HEK293 (cell line): ENCODE measurements at regions not wholly inside any gene's neighbourhood (a gene's known extent, or its start where the extent isn't known, plus 50 kb on each side); places are given as distances from the start of the nearest gene placed in this dataset.

Experiments
- CTCF ChIA-PET: fragments of 350-600 bp; formaldehyde crosslinking; extraction: SDS; loops from one replicate; lab custom pipeline; 2021; ENCODE audit warnings: antibody characterized with exemption; lab: Yijun Ruan, JAX
- POLR2A ChIA-PET: fragments of 300-600 bp; formaldehyde crosslinking; extraction: SDS; loops from one replicate; lab custom pipeline; 2020; ENCODE audit warnings: antibody characterized with exemption, inconsistent platforms; lab: Yijun Ruan, JAX
- H3K27ac ChIP-seq: fragments of 200-500 bp; sonication (Bioruptor generic); 2 replicates; pipeline ENCODE4 v1.5.1; 2014; ENCODE audit warnings: low read depth, low read length, control low read depth, inconsistent platforms; ENCODE audit errors: extremely low read depth
- H3K36me3 ChIP-seq, 2 experiments: fragments of 200-500 bp in 1 of 2; sonication (Bioruptor generic) in 1 of 2; 1 replicate in 1 of 2; 2 replicates in 1 of 2; pipeline ENCODE4 v1.5.1; 2014 to 2017; ENCODE audit warnings: inconsistent platforms in 2 of 2, low read length in 2 of 2; ENCODE audit not compliant: control insufficient read depth in 2 of 2, insufficient read depth in 1 of 2
- H3K4me1 ChIP-seq: fragments of 200-500 bp; sonication (Bioruptor generic); 2 replicates; pipeline ENCODE4 v1.5.1; 2014; ENCODE audit warnings: mild to moderate bottlenecking, low read length, inconsistent platforms; ENCODE audit not compliant: control insufficient read depth, insufficient read depth
- H3K4me3 ChIP-seq: 2 replicates; pipeline ENCODE4 v1.5.1; 2011; ENCODE audit warnings: low read depth, mild to moderate bottlenecking, control low read depth, low read length, moderate library complexity
- H3K9me3 ChIP-seq: fragments of 200-500 bp; sonication (Bioruptor generic); 2 replicates; pipeline ENCODE4 v1.5.1; 2014; ENCODE audit warnings: low read depth, low read length, inconsistent platforms; ENCODE audit not compliant: control insufficient read depth, insufficient read depth
- ATF2 ChIP-seq: fragments of 450-650 bp; formaldehyde crosslinking; IDR thresholded peaks from 2 replicates; pipeline ENCODE4 v1.5.1; 2016; ENCODE audit warnings: missing biosample characterization, missing genetic modification characterization, low read depth
- BCL6B ChIP-seq: fragments of 450-650 bp; formaldehyde crosslinking; IDR thresholded peaks from 2 replicates; pipeline ENCODE4 v1.5.1; 2017; ENCODE audit warnings: missing biosample characterization, missing genetic modification characterization
- EGR2 ChIP-seq: fragments of 450-650 bp; formaldehyde crosslinking; IDR thresholded peaks from 2 replicates; pipeline ENCODE4 v1.5.1; 2016; ENCODE audit warnings: low read depth, missing biosample characterization, missing genetic modification characterization
- HOXD13 ChIP-seq: sonication (generic); formaldehyde crosslinking; IDR thresholded peaks from 2 replicates; pipeline ENCODE4 v1.8.0; 2022; ENCODE audit warnings: missing genetic modification reagents, borderline replicate concordance
- MZF1 ChIP-seq: fragments of 450-650 bp; formaldehyde crosslinking; IDR thresholded peaks from 2 replicates; pipeline ENCODE4 v1.5.1; 2017; ENCODE audit warnings: missing biosample characterization, missing genetic modification characterization, borderline replicate concordance
- PBX3 ChIP-seq: sonication (generic); formaldehyde crosslinking; IDR thresholded peaks from 2 replicates; pipeline ENCODE4 v1.8.1; 2022; ENCODE audit warnings: mild to moderate bottlenecking, moderate library complexity, missing genetic modification reagents
- PRDM4 ChIP-seq: fragments of 450-650 bp; formaldehyde crosslinking; IDR thresholded peaks from 2 replicates; pipeline ENCODE4 v1.5.1; 2017; ENCODE audit warnings: missing biosample characterization, missing genetic modification characterization
- REPIN1 ChIP-seq: fragments of 450-650 bp; formaldehyde crosslinking; IDR thresholded peaks from 2 replicates; pipeline ENCODE4 v1.5.1; 2017; ENCODE audit warnings: missing biosample characterization, missing genetic modification characterization, low read depth
- REST ChIP-seq: fragments of 450-650 bp; formaldehyde crosslinking; IDR thresholded peaks from 2 replicates; pipeline ENCODE4 v1.5.1; 2016; ENCODE audit warnings: missing biosample characterization, missing genetic modification characterization
- ZBTB10 ChIP-seq: fragments of 450-650 bp; formaldehyde crosslinking; IDR thresholded peaks from 2 replicates; pipeline ENCODE4 v1.5.1; 2016; ENCODE audit warnings: missing biosample characterization, missing genetic modification characterization
- ZNF155 ChIP-seq: fragments of 450-650 bp; formaldehyde crosslinking; IDR thresholded peaks from 2 replicates; pipeline ENCODE4 v1.5.1; 2016; ENCODE audit warnings: missing biosample characterization, missing genetic modification characterization
- ZNF16 ChIP-seq: fragments of 450-650 bp; formaldehyde crosslinking; IDR thresholded peaks from 2 replicates; pipeline ENCODE4 v1.5.1; 2016; ENCODE audit warnings: low read depth, missing biosample characterization, missing genetic modification characterization
- ZNF174 ChIP-seq: fragments of 450-650 bp; formaldehyde crosslinking; IDR thresholded peaks from 2 replicates; pipeline ENCODE4 v1.5.0; 2017; ENCODE audit warnings: missing biosample characterization, mild to moderate bottlenecking, missing genetic modification characterization
- ZNF280C ChIP-seq: fragments of 450-650 bp; formaldehyde crosslinking; IDR thresholded peaks from 2 replicates; pipeline ENCODE4 v1.5.1; 2016; ENCODE audit warnings: missing biosample characterization, missing genetic modification characterization
- ZNF341 ChIP-seq: fragments of 450-650 bp; formaldehyde crosslinking; IDR thresholded peaks from 2 replicates; pipeline ENCODE4; 2016; ENCODE audit warnings: low read depth, missing biosample characterization, missing genetic modification characterization
- ZNF350 ChIP-seq: fragments of 450-650 bp; formaldehyde crosslinking; IDR thresholded peaks from 2 replicates; pipeline ENCODE4 v1.5.0; 2017; ENCODE audit warnings: missing biosample characterization, mild to moderate bottlenecking, missing genetic modification characterization
- ZNF473 ChIP-seq: fragments of 450-650 bp; formaldehyde crosslinking; IDR thresholded peaks from 2 replicates; pipeline ENCODE4 v1.5.1; 2017; ENCODE audit warnings: missing biosample characterization, missing genetic modification characterization
- ZNF701 ChIP-seq: fragments of 450-650 bp; formaldehyde crosslinking; IDR thresholded peaks from 2 replicates; pipeline ENCODE4 v1.5.1; 2016; ENCODE audit warnings: missing biosample characterization, missing genetic modification characterization
- ZNF768 ChIP-seq: fragments of 450-650 bp; formaldehyde crosslinking; IDR thresholded peaks from 2 replicates; pipeline ENCODE4 v1.5.1; 2018; ENCODE audit warnings: missing biosample characterization, mild to moderate bottlenecking, missing genetic modification characterization
- ZSCAN18 ChIP-seq: fragments of 450-650 bp; formaldehyde crosslinking; IDR thresholded peaks from 2 replicates; pipeline ENCODE4 v1.5.1; 2016; ENCODE audit warnings: missing biosample characterization, missing genetic modification characterization

GRCh38 chr17:63345611-63346010, 100.5 kb downstream of the CYB561 start (continued):
- no peak for TF ChIP-seq REST
- TF ChIP-seq ZNF701 (tag by site-specific recombination): no peak
- TF ChIP-seq HOXD13 (CRISPR knock-in tag): no peak
- TF ChIP-seq ZNF155 (tag by site-specific recombination): no peak
- no peak for TF ChIP-seq ZNF174
- no peak for TF ChIP-seq ZBTB10
- no peak for TF ChIP-seq ZNF280C (tag by site-specific recombination)
- no peak for TF ChIP-seq ZNF341 (tag by site-specific recombination)
- TF ChIP-seq PBX3: no peak
- no peak for TF ChIP-seq ATF2 (tag by site-specific recombination)

GRCh38 chr17:63347475-63347874, 98.6 kb downstream of the CYB561 start:
- ChIA-PET POLR2A (no interaction called here), CTCF (interaction anchor here (0.6 kb wide), 1 partner anchor 230 kb away, joined by 3 read pairs; no protein-coding TSS in a partner anchor)
- no peaks in the 10 kb centered on the region for H3K9me3 ChIP-seq
- H3K4me3 ChIP-seq: no peak overlapping the region
- no peaks in the 10 kb centered on the region for H3K4me1 ChIP-seq
- peaks cover 0 to 3% of the 10 kb centered on the region in 2 experiments; a peak in 1 of 3 replicates for H3K36me3 ChIP-seq
- no peak overlapping the region for H3K27ac ChIP-seq
- TF ChIP-seq REPIN1 (no peak), MZF1 (tag by site-specific recombination) (no peak), ZSCAN18 (tag by site-specific recombination) (no peak), ZNF473 (tag by site-specific recombination) (no peak), ZNF16 (tag by site-specific recombination) (no peak), ZNF768 (tag by site-specific recombination) (no peak), PRDM4 (tag by site-specific recombination) (no peak), ZNF350 (tag by site-specific recombination) (no peak), BCL6B (no peak), ZNF174 (no peak), EGR2 (tag by site-specific recombination) (no peak)
